Activated T-cell treated with anti-CD3 and anti-CD28 coated beads for 24 hours (primary cell): ENCODE measurements at regions not wholly inside any gene's neighbourhood (a gene's known extent, or its start where the extent isn't known, plus 50 kb on each side); places are given as distances from the start of the nearest gene placed in this dataset.
"Not testable (repeated sequence)": the region's sequence is repeated elsewhere in the genome, so short reads cannot be mapped to it uniquely, and the experiment has no call there.

Experiments used
- DNase-seq: peaks from one replicate; pipeline ENCODE4 v3.0.0-alpha.2; 2020; ENCODE audit warnings: low read depth

DNA sequence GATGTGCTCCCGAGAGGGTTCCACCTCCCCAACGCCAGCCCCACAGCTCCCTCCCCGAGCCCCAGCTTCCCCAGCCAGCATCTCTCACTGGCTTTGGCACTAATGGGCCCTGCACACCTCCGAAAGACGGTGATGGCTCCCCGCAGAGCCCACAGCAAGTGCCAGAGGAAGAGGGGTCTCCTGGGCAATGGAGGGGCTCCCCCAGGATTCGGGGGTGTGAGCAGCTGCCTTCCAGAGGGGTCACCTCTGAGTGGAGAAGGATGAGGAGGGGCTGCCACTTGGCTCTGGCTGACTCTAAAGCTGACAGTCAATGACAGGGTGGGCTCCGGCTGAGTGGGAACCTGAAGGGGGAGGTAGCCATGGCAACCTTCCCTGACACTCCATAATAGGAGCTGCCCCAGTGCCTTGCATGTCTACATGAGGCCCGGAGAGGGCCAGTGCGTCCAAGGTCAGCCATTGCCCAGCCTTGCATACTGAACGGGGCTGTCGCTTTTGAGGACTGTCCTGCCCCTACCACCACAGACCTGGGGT is 98.6 kb upstream of the SYT13 start:
- DNase-seq: no peak

DNA sequence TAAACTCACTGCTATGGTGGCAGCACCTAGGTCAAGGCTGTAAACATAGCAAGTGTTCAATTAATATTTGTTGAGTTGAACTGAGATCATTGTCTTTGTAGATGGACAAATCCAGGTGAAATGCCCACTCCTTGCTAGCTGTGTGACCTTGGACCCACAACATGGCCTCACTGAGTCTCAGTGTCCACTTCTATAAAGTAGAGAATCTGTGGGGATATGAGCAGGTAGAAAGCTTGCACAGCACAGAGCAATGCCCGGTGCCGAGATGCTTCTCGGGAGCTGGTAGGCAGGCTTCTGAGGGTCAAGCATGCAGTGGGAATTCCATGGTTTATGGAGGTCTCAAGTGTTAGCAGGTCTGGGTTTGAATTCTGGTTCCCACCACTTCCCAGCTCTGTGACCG is 97.9 kb upstream of the SYT13 start:
- DNase-seq: no peak

DNA sequence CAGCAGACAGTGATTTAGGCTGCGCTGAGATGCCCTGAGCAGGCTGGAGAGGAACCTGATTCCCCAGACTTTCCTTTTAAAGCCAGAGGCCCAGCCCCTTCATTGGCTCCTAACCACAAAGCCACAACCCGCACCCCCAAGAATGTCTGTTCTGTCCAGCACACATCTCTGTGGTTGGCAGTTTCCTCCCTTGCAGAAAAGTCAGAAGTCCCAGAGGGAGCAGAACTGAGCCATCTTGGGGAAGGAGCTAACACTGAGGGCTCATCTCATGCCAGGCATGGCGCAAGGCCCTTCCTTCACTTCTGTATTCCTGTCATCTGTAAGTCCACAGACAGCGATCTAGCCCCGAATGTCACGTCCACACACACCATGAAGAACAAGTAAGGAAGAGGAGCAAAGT is 97.1 kb upstream of the SYT13 start:
- DNase-seq: no peak

DNA sequence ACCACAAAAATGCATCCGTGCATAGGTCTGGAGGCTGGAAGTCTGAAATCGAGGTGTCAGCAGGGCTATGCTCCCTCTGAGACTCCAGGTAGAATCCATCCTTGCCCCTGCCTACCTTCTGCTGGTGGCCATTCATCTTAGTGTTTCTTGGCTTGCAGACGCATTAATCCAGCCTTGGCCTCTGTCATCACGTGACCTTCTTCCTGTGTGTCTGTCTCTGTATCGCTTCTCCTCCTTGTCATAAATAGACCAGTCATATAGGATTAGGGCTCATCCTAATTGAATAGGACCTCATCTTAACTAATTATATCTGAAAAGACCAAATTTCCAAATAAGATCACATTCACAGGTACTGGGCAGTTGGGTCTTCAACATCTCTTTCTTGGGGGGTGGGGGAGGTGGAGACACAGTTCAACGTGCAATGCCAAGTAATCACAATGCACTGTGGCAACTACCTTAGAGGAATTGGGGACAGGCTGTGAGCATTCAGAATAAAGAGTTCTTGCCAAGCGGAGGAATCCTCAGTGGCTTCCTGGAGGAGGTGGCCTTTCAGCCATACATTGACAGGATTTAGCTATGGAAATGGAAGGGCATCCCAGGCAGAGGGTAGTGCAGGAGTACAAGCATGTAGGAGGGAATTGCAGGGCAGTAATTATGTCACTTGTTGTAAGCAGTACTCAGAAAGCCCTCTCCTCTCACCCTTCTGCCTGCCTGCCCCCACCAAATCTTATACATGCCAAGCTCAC is 96.2 kb upstream of the SYT13 start:
- no peak for DNase-seq

DNA sequence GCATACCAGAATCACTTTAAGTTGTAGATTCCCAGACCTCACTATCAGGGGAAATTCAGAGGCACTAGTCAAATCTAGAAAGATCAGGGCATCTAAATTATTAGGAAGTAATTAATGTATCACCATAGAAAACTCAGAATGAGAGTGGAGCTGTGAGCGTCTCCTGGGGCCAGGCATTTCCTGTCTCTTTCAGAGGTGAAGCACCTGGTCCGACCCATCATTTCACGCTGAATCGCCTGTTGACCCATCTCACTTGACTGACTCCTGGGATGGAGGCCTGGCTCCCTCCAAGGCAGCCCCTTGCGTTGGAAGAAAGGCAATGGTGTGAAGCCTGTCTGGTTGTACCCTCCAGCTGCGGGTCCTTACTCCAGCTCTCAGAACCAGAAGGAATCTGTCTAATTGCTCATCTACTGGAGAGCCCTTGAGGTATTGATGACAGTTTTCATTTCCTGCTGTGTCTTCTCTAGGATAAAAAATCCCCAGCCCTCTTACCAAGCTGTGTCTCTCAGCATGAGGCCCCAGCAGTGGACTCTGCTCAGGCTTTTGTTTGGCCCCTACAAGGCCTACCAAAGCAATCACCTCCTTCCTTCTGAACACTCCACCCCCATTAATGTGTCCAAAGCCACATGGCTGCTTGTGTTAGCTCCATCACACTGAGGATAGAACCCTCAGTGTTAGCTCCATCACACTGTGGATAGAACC is 93.2 kb upstream of the SYT13 start:
- no peak for DNase-seq

DNA sequence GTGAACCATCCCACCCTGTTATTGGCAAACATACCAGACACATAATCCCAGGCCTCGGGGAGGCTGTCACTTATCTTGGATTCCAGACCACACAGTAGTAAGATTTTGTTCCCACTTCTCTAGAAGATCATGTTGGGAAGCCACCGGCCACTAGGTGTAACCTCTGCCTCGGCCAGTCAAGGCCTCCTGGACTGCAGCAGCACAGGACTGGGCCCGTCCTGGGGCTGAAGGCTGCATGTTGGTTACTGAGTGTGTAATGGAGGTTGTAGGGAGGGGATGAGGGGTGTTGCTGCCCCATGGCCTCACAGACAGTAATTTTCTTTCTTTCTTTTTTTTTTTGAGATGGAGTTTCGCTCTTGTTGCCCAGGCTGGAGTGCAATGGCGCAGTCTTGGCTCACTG is 92.4 kb upstream of the SYT13 start:
- DNase-seq: no peak

DNA sequence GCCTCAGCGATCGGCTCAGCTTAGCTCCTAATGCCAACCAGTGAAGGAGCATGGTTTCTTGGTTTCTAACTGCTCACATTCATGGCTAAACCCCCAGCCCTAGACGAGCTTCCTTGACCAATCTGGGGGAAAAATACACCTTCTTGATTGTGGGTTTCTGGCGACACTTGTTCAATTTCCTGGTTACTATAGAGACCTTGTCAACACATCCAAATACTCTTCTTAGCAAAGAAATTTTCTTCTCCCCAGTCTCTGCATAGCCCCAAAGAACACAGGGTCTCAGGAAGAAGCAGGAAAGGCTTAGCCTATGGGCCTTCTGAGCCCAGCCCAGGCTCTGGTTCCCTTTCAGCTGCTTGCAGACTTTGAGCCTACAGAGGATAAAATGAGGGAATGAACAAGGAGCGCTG is 88.5 kb upstream of the SYT13 start:
- DNase-seq: no peak

DNA sequence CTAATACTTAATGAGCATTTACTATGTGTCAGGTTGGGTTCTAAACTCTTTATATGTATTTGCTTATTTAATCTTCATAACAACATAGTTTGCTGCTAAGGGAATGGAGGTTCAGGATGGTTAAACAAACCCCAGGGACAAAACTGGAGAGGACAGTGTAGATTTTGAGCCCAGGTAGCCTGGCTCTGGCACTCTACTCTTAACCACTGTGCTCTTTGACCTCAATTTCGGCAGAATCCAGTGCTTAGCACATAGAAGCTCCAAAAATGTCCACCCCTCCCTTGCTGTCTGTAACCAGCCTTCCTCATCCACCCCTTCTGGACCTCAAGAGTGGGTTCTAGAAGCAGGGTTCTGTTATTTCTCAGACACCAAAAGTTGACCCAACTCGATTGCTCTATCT is 88.0 kb upstream of the SYT13 start:
- DNase-seq: no peak

DNA sequence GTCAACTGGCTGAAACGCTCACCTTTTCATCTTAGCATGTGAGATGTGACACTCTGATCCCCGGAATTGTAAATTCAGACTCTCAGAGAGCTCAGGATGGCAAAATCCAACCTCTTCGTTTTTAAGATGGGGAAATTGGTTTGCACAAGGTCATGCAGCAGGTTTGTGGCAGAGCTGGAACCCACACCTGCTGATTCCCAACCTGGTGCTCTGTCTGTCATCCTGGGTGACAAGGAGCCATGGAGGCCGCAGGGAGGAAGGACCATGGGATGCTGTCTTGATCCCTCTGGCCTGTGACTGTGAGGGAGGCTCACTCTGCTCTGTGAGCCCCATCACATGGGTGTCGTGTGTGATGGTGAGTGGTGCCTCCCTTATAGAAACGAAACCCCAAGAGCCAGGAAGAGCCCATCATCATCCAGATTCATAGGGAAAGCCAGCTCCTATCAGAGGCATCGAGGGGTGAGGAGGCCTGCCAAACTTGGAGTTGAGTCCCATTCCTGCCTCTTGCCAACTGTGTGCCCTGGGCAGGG is 87.4 kb upstream of the SYT13 start:
- DNase-seq: no peak

DNA sequence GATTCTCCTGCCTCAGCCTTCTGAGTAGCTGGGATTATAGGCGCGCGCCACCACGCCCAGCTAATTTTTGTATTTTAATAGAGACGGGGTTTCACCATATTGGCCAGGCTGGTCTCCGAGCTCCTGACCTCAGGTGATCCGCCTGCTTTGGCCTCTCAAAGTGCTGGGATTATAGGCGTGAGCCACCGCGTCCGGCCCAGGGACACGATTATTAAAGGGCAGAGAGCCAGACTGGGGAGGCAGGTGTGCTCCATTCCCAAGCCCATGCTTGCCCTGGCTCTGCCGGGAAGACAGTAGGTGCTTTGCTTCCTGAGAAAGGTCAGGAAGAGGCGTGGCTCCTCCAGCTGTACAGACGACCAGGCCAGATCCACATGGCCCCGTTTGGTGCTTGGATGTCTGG is 86.3 kb upstream of the SYT13 start:
- not testable (repeated sequence) for DNase-seq

DNA sequence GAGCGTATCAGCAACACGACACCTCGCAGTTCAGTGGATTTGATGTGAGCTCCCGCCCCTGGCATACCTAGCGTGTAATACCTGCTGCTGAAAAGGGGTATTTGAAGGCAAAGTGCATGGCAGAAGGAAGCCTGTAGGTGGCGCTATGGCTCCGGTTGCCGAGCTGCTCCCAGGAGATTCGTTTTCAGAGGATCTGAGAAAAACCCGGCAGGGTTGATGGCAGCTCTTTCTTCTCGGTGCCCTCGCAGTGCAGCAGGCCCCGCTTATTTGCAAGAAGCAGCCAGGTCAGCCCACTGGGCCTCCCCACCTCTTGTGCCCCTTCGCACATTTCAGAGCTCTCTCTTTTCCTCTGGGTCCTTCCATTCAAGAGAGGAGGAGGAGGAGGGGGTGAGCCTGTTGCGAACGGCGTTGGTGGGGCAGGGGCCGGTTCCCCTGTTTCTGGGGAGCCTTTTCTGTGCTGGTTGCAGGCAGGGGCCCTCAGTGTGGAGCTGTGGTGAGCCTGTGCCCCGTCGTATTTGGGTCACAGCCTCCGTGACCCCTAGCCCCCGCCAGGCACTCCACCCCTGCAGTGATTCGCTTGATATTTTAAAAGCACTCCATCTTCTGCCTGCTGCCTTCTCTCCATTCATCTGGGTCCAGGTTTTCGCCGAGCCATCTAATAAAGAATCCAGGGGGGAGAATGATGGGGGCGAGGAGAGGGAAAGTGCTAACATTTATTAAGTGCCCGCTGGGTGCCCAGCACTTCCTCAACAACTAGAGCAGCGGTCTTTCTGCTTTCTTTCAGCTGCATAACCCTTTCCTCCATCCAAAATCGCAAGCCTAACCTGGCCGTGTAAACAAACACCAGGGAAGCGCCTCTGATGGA is 85.3 kb upstream of the SYT13 start:
- DNase-seq: peak; percentile 49

DNA sequence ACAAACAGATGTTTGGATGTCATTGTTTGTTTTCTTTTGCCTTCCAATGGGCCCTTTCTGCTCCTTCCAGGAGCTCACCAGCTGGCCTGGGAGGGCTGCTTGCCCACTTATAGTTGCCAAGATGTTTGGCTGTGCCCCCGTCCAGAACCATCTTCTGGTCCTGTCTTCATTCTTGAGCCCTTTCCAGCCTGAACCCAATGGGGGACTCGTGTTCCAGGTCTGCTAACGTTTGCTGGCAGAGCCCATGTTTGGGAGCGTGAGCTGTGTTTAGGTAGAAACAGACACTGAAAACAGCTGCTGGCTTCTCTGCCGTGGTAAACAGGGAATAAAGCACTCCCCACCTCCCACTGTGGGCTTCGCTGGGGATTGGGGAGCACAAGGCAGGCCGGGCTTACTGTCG is 83.2 kb upstream of the SYT13 start:
- no peak for DNase-seq

DNA sequence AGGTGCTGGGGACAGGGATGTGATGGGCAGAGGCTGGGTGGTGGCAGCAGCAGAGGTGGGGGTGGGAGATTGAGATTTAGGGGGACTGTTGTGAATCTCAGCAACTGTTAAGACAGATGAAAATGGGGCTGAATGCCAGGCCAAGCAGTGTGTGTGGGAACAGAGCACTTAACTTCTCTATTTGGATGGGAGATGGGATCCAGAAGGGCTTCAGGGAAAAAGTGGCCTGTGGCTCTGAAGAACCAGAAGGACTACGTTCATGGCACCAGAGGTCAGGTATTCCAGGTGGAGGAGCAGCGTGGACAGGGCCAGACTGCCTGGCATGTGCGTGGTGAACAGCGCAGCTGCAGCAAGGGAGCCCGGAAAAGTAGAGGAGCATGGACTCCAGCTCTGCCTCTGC is 82.6 kb upstream of the SYT13 start:
- DNase-seq: no peak

DNA sequence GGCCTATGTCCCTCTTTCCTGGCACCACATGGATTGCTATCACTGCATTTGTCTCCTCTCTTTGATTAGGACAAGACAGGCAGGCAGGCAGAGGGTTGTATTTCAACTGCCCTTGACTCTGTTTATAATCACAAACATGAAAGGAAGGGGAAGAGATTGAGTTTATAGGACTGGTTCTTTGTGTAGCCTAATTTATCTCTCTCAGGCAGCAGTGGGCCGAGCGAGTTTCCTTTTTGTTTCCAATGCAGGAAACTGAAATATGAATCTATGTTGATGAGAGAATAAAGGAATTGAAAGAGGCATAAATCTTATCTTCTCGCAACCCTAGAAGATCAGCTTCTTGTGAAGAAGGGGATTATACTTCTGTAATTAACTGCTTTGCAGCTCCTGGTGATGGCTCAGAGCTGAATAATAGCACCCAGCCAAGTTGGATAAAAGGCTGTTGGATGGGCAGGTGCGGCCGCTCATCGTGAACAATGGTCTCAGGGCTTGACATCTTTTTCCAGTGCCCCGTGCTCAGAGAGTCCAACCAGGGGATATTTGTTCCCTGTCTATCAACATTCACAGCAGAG is 80.6 kb upstream of the SYT13 start:
- DNase-seq: no peak

DNA sequence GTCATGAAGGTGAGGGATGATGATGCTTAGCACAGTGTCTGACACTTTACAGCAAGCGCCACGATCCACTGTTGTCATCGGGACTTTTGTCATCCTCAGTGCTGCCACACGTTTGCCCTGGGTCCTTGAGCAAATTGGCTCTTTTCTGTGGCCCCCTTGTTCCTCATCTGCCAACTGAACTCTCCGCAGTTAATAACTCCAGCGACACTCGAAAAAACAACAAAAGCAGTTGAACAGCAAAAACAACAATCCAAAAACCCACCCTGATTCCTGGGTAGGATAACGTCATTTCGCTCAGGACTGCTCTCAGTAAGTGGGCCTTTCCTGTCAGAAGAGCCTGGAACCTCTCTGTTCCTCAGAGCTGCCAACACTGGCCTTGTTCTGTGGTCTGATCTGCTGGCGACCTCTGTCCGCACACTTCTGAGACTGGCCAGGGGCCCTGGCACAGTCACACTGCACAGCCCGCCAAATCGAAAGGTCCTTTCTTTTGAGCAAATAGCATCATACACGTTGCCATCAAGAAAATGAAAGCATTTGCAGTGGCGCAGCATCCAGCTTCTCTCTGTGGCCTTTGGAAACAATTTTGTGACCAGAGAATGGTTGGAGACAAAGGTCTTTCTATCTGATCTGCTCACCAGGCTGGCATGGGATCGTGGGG is 79.9 kb upstream of the SYT13 start:
- no peak for DNase-seq

DNA sequence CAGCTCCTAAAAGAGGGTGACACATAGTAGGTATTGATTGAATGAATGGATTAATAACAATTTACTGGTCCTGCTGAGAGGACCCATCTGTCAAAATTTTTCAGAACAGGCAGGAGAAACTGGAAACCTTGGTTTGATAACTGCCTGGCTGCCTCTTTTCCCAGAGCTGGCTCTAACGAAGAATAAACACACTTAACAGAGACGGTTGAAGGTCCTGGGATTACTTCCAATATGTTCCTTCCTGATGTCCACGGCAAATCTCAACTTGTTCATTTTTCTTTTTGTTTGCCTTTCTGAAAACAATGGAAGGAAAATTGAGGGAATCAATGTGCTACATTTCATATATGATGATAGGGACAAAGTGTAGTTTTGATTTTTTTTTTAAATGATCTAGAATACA is 76.5 kb upstream of the SYT13 start:
- no peak for DNase-seq

DNA sequence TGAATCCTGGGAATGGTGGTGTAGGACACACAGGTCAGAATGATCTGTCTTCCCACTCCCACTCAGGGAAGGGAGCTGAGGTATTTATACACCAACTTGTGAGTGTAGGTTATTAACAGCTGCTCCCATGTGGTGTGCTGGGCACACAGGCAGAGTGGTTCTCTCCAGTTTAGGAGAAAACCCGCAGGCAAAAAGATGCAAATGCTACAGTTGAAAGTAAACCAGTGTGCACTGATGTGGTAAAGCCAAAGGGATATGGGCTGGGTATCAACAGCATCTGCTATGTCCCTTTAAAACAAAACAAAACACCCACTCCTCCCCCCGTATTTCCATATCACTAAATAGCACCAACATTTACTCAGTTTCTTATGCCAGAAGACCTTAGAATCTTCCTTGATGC is 75.4 kb upstream of the SYT13 start:
- DNase-seq: no peak

DNA sequence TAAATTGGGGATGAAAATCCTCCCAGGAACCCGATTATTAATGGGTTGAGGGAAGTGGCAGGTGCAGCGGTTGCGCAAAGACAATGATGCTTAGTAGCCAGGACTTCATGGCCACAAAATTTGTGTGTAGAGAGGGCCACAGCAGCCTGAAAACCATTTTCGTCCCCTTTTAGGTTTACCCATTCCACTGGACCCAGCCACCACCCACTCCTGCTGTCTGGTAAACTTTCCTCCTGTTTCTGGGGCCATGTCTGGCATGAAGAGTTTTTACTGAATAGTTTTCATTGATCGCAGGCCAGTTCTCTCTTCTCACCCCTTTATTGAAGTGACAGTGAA is 69.5 kb upstream of the SYT13 start:
- DNase-seq: no peak

DNA sequence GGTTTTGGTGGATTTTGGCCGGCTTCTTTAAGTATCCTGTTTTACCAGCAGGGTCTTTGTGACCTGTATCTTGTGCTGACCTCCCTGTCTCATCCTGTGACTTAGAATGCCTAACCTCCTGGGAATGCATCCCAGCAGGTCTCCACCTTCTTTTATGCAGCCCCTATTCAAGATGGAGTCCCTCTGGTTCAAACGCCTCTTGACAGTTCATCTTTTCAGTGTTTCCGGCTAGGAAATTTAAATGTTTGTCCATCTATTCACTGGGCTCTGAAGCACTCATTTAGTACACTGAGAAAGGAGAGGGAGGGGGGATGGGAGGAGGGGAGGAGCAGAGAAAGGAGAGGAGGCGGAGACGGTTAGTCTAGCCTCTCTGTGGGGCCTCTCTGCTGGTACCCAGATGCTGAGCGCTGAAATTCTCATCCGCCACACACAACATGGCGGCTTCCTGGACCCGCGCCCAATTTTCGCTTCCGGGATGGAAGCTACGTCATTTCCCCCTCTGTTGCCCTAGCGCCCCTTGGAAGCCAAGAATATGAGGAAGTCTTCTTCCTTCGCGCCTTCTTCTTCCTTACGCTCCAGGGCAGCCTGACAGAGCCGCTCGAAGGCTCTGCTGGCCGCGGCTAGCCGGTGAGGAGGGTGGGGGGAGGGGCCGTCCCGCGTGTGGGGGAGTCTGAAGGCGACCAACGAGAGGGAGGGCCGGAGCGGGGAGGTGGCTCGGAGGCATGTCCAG is 69.0 kb upstream of the SYT13 start:
- peak; percentile 85 for DNase-seq

DNA sequence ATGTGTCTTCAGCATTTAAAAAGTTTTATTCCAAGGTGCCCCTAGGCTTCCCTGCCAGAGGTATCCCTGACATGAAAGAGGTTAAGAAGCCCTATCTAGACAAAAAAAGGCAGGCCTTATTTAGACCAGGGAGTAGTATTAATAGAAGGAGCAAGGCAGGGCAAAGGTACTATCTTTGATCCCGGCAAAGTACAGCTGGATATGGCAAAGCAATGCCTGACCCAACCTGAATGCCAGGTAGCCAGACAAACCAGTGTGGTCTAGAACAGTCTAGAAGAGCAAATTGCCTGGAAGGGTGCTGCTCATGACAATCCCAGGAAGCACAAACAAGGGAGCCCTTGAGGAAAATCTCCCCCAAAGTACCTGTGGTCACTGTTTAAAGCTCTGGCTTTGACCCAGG is 62.6 kb upstream of the SYT13 start:
- no peak for DNase-seq
